ENCODE measurements at regions not wholly inside any gene's neighbourhood (a gene's known extent, or its start where the extent isn't known, plus 50 kb on each side); places are given as distances from the start of the nearest gene placed in this dataset.

- peaks cover 4% of the 10 kb centered on the region for H3K9me3 Mint-ChIP-seq (ENCODE audit: unreplicated experiment)
Measured at GRCh38 chr14:90458536-90458935, 61.7 kb downstream of the CALM1 start.

GRCh38 chr14:90460136-90460535 is 63.3 kb downstream of the CALM1 start:
- H3K9ac ChIP-seq (ENCODE audit: low read length) = no peak overlapping the region
- H3K4me3 Mint-ChIP-seq (ENCODE audit: unreplicated experiment) = no peak overlapping the region
- H3K27me3 ChIP-seq (ENCODE audit: insufficient read depth, low read length) = peaks cover 2% of the 10 kb centered on the region

More at GRCh38 chr14:90458536-90458935, 61.7 kb downstream of the CALM1 start:
- Histone ChIP-seq H3K36me3 (ENCODE audit: insufficient read depth, low read length) (no peaks in the 10 kb centered on the region), H3K27me3 (ENCODE audit: insufficient read depth, low read length) (no peaks in the 10 kb centered on the region), H3K4me3 (ENCODE audit: insufficient read depth, low read depth, low read length) (no peak overlapping the region), H3K9me3 (ENCODE audit: insufficient read depth, low read depth, low read length) (no peaks in the 10 kb centered on the region), H3K4me2 (ENCODE audit: low read length) (no peak overlapping the region), H3K9ac (ENCODE audit: low read length) (no peak overlapping the region), H3K79me2 (ENCODE audit: insufficient read depth, low read length) (no peaks in the 10 kb centered on the region), H2AFZ (ENCODE audit: low read depth, low read length) (no peak overlapping the region), H3K27ac (ENCODE audit: low read depth, low read length) (no peak overlapping the region), H4K20me1 (ENCODE audit: insufficient read depth, low read length) (no peaks in the 10 kb centered on the region), H3K4me1 (ENCODE audit: insufficient read depth, low read length) (peaks cover under 1% of the 10 kb centered on the region)
- no peak overlapping the region for H3K27ac Mint-ChIP-seq (ENCODE audit: unreplicated experiment)
- H3K27me3 Mint-ChIP-seq (ENCODE audit: low read depth, unreplicated experiment) = peaks cover 13% of the 10 kb centered on the region
- H3K4me1 Mint-ChIP-seq (ENCODE audit: low read depth, unreplicated experiment) = no peaks in the 10 kb centered on the region
- H3K4me3 Mint-ChIP-seq (ENCODE audit: unreplicated experiment) = no peak overlapping the region
- TF ChIP-seq EZH2 (IDR thresholded peaks at IDR 0.05; ENCODE audit: insufficient read depth, low read length) (no peak), CTCF (IDR thresholded peaks at IDR 0.05; ENCODE audit: insufficient read depth, low read depth, low read length) (no peak)
- no peak for DNase-seq (ENCODE audit: low read depth)
- no peaks in the 10 kb centered on the region for H3K36me3 Mint-ChIP-seq (ENCODE audit: low read depth, unreplicated experiment)
- no peak for FAIRE-seq

More at GRCh38 chr14:90460136-90460535, 63.3 kb downstream of the CALM1 start:
- DNase-seq (ENCODE audit: low read depth) = peak; percentile 25
- Histone ChIP-seq H3K27ac (ENCODE audit: low read depth, low read length) (no peak overlapping the region), H3K36me3 (ENCODE audit: insufficient read depth, low read length) (no peaks in the 10 kb centered on the region), H3K4me1 (ENCODE audit: insufficient read depth, low read length) (no peaks in the 10 kb centered on the region), H3K4me3 (ENCODE audit: insufficient read depth, low read depth, low read length) (no peak overlapping the region), H2AFZ (ENCODE audit: low read depth, low read length) (no peak overlapping the region), H3K79me2 (ENCODE audit: insufficient read depth, low read length) (no peaks in the 10 kb centered on the region), H3K4me2 (ENCODE audit: low read length) (no peak overlapping the region), H3K9me3 (ENCODE audit: insufficient read depth, low read depth, low read length) (no peaks in the 10 kb centered on the region), H4K20me1 (ENCODE audit: insufficient read depth, low read length) (no peaks in the 10 kb centered on the region)
- peaks cover 25% of the 10 kb centered on the region for H3K27me3 Mint-ChIP-seq (ENCODE audit: low read depth, unreplicated experiment)
- no peak for FAIRE-seq
- H3K4me1 Mint-ChIP-seq (ENCODE audit: low read depth, unreplicated experiment) = no peaks in the 10 kb centered on the region
- TF ChIP-seq CTCF (IDR thresholded peaks at IDR 0.05; ENCODE audit: insufficient read depth, low read depth, low read length) (no peak), EZH2 (IDR thresholded peaks at IDR 0.05; ENCODE audit: insufficient read depth, low read length) (no peak)
- H3K27ac Mint-ChIP-seq (ENCODE audit: unreplicated experiment) = no peak overlapping the region
- H3K36me3 Mint-ChIP-seq (ENCODE audit: low read depth, unreplicated experiment) = no peaks in the 10 kb centered on the region
- H3K9me3 Mint-ChIP-seq (ENCODE audit: unreplicated experiment) = peaks cover 11% of the 10 kb centered on the region
